GM12874 (cell line): ENCODE measurements at regions not wholly inside any gene's neighbourhood (a gene's known extent, or its start where the extent isn't known, plus 50 kb on each side); places are given as distances from the start of the nearest gene placed in this dataset.

ENCODE experiments used
- TF ChIP-seq, protein P1 (sequence below): IDR thresholded peaks from 2 replicates; pipeline ENCODE4 v1.5.1; 2011; ENCODE audit warnings: low read depth, mild to moderate bottlenecking, control low read depth, low read length, moderate library complexity; ENCODE audit not compliant: insufficient read depth

DNA sequence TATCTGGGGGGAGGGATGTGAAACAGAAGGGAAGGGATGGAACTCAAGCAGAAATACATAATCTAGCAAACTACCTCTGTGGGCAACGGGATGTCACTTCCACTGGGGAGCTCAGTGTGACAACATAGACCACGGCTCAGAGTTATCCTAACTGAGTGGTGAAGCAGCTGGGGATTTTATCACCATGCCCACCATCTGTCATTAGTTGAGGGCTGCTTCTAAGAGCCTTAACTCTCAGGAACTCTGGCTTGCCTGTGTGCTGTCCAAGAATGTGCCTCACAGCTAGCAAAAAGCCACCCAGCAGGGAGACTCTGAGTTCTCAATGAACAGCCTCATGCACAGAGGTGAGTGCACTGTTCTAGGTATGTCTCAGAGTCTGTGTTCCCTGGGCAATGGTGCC, 90.6 kb upstream of the CXCL14 start:
- TF ChIP-seq, protein P1, sequence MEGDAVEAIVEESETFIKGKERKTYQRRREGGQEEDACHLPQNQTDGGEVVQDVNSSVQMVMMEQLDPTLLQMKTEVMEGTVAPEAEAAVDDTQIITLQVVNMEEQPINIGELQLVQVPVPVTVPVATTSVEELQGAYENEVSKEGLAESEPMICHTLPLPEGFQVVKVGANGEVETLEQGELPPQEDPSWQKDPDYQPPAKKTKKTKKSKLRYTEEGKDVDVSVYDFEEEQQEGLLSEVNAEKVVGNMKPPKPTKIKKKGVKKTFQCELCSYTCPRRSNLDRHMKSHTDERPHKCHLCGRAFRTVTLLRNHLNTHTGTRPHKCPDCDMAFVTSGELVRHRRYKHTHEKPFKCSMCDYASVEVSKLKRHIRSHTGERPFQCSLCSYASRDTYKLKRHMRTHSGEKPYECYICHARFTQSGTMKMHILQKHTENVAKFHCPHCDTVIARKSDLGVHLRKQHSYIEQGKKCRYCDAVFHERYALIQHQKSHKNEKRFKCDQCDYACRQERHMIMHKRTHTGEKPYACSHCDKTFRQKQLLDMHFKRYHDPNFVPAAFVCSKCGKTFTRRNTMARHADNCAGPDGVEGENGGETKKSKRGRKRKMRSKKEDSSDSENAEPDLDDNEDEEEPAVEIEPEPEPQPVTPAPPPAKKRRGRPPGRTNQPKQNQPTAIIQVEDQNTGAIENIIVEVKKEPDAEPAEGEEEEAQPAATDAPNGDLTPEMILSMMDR = no peak

DNA sequence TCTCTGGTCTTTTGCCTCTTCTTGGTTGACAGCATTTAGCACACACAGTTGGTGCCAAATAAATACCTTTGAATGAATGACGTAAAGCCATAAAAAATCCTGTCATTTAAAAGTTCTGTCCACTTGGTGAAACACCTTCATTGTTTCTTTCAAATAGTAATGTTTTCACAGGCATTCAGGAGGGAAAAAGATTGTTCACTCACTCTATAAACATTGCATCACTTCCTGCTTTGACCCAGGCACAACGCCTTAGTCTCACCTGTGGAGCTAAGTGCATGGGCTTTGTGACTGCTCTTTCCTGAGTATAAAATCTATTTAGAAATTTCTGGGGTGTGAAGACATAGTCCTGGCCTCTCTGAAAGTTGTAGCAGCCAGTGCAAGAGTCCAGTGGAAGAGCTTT, 88.9 kb upstream of the CXCL14 start:
- TF ChIP-seq, protein P1 = no peak

DNA sequence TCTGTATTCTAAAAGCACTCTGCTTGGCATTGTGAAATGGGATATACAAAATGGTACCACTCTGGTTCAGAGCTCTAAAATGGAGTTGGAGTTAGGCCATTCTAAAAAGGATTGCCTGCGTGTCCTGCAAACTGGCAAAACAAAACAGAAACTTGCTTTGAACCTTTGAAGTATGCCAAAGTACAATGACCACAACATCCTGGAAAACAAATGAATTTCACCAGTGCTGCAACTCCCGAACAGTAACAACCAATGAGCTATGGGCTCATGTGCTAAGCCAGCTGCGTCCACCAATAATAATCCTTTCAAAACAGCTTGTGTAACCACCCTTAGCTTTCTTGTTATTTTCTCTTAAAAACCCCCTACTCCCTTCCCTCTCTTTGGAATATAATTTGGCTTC, 88.4 kb upstream of the CXCL14 start:
- TF ChIP-seq, protein P1 = no peak

DNA sequence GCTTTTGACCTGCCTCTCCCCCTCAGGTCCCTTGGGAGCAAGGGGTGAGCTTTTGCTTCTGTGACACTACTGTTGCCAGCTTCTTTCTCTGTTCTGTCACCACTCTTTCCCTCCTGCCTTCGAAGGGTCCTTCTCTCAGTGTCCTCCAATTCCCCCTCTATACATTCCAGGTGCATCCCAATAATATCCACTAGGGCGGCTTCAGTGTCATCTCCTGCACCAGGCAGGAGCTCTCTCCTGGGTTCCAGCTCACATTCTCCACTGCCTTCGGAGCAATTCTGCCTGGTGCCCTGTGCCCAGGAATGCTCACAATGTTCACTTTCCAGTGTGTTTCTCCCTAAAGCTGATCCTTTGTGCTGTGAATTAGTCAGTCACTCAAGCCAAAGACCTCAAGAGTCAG, 83.9 kb upstream of the CXCL14 start:
- TF ChIP-seq, protein P1 = no peak

DNA sequence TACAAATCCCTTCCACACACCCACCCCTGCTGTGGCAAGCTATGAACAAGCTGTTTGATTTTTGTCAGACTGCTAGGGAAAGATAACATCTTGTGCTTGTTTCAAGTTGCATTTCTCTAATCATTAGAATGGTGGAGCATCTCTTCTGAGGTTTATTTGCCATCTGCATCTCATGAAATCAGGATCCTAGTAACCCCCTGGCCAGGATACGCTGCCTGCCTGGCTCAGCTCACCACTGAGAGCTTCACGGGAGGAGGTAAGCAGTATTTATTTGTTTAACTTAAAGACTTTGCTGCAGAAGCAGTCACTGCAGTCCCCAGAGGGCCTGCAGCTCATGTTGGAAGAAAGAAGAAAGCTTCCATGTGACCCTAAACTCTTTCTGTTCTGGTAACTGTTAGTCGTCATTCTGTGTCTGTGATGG, 83.3 kb upstream of the CXCL14 start:
- TF ChIP-seq, protein P1 = no peak

DNA sequence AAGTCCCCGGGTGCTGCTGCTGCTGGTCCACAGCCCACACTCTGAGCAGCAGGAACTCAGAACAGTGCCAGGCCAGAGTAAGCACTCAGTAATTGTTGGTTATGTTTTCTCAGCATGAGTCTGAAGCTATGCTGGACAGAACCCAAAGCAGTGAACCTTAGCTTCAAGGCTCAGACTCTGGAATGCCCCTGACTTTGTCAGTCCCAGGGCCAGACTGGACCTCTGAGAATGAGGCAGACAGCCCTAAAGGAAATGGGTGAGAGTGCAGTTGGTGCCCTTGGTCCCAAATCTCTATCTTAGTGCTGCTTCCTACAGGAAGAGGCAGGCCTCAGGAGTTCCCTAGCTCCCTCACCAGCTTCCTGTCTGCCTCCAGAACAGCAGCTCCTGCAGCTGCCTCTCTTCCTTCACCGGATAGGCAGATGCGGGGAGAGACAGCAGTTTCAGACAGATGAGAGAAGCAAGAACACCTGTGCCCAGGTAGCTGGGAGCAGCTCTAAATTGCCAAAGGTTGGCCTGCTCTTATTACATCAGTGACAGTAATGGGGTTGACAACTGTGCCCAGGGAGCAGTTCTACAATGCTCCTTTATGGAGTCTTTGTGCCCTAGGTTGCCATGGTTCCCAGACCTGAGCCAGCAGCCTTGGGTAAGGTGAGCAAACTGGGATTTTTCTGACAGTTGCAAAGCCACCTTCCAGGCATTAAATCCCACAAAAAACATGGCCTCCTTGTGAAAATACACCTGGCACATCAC, 82.2 kb upstream of the CXCL14 start:
- TF ChIP-seq, protein P1 = no peak

DNA sequence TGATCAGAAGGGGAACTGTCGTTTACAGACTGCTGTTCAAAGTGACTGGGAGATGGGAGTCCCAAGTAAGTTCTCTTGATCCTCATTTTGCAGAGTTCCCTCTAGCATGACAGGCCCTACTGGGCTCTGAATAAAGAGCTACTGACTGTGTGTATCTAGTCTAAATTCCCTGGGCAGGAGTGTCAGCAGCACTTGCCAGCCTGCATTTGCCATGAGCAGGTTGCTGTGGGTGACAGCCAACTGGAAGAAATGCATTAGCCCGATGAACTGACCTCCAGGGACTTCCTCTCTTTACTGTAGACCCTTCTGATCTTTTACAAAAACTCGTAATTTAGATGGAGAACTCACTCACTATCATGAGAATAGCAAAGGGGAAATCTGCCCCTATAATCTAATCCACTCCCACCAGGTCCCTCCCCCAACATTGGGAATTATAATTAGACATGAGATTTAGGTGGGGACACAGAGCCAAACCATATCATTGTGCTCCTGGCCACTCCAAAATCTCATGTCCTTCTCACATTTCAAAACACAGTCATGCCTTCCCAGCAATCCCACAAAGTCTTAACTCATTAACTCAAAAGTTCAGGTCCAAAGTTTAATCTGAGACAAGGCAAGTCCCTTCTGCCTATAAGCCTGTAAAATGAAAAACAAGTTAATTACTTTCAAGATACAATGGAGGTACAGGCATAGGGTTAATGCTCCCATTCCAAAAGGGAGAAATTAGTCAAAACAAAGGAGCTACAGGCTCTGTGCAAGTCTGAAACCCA, 78.9 kb upstream of the CXCL14 start:
- TF ChIP-seq, protein P1 = no peak
